ENCODE measurements at regions not wholly inside any gene's neighbourhood (a gene's known extent, or its start where the extent isn't known, plus 50 kb on each side); places are given as distances from the start of the nearest gene placed in this dataset.
A peak's percentile ranks its signal among the peaks of the same experiment; 100 is the strongest.

DNA sequence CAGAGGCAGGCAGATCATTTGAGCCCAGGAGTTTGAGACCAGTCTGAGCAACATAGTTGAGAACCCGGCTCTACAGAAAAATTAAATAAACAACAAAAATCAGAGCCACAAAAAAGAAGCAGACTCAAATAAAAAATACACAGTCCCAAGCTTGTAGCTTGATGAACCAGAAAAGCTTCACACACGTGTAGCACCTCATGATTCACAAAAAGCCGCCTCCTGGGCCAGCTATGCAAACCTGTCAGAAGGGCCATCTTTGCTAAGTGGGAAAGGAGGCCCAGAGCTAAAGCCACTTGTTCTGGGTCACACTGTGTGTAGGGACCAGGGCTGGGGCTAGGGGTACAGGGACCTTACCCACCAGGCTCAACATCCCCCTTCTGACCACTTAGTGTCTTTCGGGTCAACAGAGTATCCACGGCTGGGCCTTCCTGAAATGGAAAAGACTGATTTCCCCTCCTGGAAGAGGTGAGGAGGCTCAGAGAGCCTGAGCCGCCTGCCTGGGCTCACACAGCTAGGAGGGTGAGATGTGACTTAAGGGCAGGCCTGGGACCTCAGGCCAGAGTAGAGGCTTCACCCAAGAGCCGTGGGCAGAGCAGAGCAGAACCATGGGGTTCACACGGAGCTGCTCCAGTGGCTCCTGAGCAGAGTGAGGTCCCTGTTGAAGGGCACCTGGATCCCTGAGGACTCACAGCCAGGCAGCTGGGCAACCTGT is 269.6 kb downstream of the PARN start:
- DNase-seq (ENCODE audit: low spot score): no peak

DNA sequence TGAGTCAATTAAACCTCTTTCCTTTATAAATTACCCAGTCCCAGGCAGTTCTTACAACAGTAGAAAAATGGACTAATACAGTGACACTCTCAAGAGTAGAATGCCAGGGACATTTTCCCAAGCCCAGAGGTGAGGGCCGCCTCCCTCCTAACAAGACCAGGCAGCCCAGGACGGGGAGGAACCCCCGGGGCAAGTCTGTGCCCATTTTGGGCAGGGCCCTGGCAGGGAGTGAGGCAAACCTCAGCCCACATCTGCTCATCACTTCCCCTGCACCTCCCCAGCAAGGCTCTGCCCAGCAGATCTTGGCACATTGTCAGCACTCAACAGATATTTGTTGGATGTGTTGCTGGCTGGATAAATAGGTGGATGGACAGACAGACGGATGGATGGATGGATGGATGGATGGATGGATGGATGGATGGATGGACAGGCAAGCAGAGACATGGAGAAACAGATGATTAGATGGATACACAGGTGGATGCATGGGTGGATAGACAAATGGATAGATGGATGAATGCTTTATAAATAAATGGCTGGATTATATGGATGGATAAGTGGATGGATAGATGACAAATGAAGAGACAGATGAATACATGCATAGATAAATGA is 271.3 kb downstream of the PARN start:
- DNase-seq (ENCODE audit: low spot score): no peak

DNA sequence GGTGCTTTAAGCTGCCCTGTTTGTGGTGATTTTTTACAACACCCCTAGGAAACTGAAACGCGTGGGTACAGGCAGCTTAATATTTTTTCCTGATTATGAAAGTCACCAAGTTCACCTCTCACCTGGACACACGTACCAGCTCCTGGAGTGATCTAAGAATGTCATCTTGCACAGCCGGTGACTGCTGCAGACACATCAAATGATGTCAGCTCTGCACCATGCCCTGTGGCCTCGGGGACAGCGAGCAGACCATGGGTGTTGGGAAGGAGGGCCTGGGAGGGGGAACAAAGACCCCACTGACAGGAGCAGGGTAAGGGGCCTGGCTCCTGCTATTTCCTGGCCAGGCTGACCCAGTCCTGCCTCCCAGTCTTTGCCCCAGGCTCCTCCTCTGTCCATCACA is 272.7 kb downstream of the PARN start:
- DNase-seq (ENCODE audit: low spot score): no peak

DNA sequence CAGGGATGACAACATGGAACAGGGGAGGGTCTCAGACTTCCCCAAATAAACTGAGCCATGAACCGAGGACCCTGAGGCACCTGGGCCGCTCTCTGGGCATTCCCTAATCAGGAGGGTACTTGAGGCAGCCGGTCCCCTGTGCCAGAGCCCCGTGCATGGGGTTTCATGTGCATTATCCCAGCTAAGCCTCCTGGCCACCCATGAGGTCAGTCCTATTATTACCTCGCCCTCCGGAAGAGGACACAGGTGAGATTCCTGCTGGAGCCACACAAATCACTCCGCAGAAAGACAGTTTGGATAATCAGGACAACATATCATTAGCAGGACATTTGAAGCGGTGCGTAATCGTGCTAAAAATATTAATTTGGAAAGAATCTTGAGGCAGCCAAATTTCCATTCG is 274.0 kb downstream of the PARN start:
- DNase-seq (ENCODE audit: low spot score): no peak

DNA sequence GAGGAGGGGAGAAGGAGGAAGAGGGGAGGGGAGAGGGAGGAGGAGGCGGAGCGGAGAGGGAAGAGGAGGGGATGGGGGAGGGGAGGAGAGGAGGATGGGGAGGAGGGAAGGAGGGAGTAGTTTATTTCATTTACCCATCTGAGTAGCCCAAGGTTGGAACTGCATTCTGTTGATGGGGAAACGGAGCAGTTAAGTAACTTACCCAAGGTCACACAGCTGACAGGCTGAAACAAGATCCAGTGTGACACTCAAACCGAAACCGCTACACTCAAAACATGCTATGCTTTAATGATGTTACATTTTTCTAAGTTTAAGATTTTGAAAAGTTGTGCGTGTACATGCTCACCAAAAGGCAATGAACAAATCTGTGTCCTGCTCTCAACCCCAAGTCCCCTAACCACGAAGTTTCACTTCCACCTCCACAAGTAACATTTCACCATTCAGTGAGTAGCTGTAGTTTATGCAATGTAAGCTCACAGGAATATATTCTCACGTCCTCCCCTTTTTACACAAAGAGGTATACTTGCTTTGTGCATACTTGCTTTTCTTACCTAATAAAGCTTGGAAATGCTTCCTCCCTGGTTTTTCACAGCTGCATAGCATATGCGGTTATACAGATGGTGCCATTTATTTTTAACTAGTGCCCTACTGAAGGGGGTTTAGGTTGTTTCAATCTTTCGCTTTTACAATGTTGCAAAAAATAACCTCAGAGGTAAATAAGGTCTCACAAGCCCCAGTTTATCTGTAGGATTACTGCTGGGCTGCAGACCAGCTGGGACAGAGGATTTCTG is 275.3 kb downstream of the PARN start:
- DNase-seq (ENCODE audit: low spot score): peak; percentile 38

DNA sequence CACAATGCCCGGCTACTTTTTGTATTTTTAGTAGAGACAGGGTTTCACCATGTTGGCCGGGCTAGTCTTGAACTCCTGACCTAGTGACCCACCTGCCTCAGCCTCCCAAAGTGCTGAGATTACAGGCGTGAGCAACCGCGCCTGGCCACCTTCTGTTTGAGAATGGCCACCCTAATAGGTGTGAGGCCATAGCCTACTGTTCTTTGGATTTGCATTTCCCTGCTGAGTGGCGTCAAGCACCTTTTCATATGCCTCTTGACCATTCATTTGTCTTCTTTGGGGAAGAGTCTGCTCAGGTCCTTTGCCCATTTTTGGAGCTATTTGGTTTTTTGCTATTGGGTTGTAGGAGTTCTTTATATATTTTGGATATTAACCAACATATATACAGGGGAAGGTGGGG is 276.7 kb downstream of the PARN start:
- no peak for DNase-seq (ENCODE audit: low spot score)

DNA sequence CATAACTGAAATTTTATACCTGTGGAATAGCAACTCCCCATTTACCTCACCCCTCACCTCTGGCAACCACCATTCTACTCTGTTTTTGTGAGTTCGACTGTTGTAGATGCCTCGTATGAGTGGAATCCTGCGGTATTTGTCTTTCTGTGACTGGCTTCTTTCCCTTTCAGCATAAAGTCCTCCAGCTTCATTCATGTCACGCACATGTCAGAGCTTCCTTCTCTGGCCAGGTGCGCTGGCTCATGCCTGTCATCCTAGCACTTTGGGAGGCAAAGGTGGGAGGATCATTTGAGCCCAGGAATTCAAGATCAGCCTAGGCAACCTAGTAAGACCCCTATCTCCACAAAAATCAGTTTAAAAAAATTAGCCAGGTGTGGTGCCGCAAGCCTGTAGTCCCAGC is 278.4 kb downstream of the PARN start:
- DNase-seq (ENCODE audit: low spot score): no peak

DNA sequence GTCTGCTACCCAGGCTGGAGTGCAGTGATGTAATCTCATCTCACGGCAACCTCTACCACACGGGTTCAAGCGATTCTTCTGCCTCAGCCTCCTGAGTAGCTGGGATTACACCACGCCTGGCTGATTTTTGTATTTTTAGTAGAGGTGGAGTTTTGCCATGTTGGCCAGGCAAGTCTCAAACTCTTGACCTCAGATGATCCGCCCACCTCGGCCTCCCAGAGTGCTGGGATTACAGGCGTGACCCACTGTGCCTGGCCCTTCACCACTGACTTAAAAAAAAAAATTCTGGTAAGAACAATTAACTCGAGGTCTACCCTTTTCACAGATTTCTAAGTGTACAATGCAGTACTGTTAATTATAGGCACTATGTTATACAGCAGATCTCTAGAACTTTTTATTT is 279.4 kb downstream of the PARN start:
- no peak for DNase-seq (ENCODE audit: low spot score)

DNA sequence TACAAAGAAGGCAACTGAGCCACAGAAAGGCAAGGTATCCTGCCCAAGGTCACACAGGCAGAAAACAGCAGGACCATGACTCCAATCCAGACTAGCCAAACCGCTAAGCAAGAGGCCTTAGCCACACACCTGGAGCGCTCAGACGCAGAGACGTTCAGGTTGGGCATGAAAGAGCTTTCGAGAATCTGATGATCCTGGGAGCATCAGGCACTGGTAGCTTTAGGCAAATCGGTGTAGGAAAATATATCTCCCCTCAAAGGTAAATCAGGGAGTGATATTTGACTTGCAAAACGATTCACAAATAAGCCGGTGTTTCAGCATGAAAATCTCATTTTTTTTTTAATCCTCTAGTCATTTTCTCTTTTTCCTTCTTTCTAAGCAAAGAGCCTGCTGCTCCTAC is 279.0 kb downstream of the MRTFB start:
- DNase-seq (ENCODE audit: low spot score): no peak

DNA sequence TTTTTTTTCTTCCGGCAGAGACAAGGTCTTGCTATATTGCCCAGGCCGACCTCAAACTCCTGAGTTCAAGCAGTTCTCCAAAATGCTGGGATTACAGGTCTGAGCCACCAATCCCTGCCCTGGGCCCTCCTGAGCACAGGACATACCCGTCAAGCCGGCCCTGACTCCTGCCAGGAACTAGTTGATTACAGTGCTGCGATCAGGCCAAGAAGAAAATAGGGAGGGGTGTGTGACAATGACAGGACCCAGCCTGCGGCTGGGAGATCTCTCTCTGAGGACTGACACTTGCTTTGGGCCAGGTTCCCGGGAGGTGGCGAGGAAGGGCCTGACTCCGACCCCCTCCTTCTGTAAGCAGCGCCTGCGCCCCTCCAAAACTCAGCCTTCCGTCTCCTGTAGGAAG is 276.6 kb downstream of the MRTFB start:
- DNase-seq (ENCODE audit: low spot score): no peak

DNA sequence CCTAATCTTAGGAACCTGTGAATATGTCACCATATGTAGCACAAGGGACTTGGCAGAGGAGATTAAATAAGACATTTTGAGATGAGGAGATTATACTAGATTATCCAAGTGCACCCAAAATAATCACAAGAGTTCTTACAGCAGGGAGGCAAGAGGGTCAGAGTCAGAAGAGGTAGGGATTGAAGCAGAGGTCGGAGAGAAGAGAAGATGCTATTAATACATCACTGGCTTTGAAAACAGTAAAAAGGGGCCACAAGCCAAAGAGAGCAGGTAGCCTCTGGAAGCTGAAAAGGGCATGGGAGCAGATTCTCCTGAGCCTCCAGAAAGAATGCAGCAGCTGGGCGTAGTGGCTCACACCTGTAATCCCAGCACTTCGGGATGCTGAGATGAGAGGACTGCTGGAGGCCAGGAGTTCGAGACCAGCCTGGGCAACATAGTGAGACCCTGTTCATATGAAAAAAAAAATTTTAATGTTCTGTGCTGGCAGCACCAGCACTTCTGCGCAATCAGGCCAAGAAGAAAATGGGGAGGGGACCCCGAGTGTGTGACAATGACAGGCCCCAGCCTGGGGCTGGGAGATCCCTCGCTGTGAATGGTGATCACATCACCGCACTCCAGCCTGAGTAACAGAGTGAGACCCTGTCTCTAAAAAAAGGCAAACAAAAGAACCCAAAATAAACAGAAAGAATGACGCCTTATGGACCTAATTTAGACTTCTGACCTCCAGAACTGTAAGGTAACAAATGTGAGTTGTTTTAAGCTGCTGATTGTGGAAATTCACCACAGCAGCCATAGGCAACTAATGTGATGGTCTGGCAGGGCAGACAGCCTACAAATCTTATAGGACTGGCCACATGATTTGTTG is 275.4 kb downstream of the MRTFB start:
- no peak for DNase-seq (ENCODE audit: low spot score)

DNA sequence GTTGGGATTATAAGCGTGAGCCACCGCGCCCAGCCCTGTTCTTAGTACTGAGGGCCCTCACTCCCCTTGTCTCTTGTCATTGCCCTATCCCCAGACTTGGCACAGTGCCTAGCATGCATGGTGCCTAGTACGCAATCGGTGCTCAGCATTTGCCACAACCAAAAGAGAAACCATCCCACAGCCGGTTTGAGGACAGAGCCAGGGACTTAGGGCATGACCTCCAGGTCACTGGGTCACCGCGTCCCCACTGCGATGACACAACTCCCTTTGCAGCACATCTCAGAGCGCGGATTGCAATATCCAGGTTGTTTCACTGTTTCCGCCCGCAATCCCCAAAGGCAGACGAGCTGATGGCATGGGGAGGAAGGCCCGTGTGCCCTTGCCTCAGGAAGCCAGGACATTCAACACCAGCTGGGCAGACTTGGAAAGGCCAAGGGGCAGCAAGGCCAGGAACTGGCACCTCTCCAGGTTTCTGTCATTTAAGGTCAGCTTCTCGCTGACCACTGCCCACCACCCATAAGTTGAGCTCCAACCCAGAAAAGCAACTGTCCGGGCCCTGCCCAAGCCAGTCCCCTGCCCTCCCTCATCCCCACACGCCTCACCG is 274.5 kb downstream of the MRTFB start:
- no peak for DNase-seq (ENCODE audit: low spot score)

DNA sequence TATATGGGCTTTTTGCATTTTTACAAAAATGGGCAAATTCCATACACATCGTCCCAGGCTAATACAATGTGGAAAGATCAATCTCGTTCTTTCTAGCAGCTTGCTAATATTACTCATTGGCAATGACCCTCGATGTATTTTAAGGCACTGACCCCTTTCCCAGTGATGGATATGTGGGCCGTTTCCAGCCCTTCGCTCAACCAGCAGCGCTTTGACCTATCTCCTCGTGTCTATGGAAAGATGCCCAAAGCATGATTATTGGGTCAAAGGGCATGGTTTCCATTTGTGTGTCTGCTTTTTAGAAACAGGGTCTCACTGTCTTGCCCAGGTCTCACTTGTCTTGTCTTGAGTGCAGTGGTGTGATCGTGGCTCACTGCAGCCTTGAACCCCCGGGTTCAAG is 273.8 kb downstream of the MRTFB start:
- no peak for DNase-seq (ENCODE audit: low spot score)

DNA sequence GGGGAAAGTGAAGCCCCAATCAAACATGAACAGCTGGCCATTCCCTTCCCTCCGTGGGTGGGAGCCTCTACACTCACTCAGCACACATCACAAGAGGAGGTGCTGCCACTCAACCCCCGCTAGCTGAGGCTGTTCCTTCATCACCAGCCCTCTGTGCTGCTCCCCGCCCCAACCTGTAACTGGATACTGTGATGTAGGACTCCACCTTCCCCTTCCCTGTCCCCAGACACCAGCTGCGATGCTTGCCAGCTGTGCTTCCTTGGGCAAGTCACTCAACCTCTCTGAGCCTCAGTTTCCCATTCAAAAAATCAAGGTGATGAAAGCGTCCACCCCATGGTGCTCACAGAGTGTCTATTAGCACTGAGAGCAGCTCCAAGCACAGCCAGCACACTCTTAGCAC is 273.2 kb downstream of the MRTFB start:
- DNase-seq (ENCODE audit: low spot score): no peak

DNA sequence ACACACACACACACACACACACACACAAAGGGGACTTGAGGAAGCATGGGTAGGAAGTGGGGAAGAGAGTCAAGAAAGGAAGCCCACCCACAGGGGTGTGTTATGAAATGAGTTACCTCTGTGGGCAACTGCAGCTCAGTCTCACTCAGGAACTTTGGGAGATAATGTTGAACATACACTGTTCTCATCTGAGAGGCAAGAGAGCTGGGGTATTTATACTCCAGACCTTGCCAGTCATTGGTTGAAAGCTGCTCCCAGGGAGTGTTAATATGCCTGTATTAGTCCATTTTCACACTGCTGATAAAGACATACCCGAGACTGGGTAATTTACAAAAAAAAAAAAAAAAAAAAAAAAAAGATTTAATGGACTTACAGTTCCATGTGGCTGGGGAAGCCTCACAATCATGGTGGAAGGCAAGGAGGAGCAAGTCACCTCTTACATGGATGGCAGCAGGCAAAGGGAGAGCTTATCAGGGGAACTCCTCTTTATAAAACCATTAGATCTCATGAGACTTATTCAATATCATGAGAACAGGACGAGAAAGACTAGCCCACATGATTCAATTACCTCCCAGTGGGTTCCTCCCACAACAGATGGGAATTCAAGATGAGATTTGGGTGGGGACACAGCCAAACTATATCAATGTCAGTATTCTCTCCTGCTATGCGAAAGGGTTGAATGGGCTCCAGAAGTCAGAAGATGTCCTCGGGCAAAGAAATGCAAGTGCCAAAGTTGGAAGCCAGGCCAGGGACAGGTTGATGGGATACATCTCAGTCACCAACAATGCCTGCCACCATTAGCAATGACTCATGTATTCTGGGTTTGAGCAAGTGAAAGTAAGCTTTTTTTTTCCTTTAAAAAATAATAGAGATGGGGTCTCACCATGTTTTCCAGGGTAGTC is 270.5 kb downstream of the MRTFB start:
- DNase-seq (ENCODE audit: low spot score): no peak

DNA sequence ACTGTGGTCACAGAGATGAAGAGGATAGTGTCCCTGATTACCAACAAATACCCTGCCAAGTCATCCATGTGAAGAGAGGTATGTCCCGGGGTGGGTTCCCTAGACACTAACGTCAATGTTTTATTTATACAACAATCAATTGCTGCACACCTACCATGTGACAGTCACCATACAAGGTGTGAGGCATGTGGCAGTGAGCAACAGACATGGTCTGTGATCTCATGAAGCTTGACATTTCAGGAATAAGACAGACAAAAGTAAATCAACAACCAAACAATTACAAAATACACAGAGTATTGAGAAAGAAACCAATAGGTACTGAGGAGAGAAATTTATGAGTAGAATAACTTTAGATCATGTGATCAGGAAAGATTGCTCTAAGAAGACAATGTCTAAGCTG is 268.6 kb downstream of the MRTFB start:
- no peak for DNase-seq (ENCODE audit: low spot score)

DNA sequence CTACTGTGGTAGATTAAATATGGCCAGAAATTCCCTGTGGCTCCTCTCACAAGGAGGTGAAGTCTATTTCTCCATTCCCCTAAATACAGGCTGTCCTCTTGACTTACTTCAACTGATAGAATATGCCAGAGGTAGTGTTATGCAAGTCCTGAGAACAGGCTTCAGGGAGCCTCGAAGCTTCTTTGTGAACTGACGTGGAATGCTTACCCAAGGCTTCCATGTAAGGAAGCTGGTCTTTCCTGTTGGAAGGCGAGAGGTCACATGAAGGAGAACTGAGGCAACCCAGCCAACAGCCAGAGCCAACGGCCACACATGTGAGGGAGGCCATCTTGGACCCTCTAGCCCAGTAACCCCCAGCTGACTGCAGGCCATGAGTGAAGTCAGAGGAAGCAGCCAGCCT is 267.9 kb downstream of the MRTFB start:
- DNase-seq (ENCODE audit: low spot score): no peak

DNA sequence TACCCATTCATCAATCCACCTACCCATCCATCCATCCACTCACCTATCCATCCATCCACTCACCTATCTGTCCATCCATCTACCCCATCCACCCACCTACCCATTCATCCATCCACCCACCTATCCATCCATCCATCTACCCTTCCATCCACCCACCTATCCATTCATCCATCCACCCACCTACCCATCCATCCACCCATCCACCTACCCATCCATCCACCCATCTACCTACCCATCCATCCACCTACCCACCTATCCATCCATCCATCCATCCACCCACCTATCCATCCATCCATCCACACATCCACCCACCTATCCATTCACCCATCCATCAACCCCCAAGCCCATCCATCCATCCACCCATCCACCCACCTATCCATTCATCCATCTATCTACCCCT is 267.1 kb downstream of the MRTFB start:
- DNase-seq (ENCODE audit: low spot score): no peak

DNA sequence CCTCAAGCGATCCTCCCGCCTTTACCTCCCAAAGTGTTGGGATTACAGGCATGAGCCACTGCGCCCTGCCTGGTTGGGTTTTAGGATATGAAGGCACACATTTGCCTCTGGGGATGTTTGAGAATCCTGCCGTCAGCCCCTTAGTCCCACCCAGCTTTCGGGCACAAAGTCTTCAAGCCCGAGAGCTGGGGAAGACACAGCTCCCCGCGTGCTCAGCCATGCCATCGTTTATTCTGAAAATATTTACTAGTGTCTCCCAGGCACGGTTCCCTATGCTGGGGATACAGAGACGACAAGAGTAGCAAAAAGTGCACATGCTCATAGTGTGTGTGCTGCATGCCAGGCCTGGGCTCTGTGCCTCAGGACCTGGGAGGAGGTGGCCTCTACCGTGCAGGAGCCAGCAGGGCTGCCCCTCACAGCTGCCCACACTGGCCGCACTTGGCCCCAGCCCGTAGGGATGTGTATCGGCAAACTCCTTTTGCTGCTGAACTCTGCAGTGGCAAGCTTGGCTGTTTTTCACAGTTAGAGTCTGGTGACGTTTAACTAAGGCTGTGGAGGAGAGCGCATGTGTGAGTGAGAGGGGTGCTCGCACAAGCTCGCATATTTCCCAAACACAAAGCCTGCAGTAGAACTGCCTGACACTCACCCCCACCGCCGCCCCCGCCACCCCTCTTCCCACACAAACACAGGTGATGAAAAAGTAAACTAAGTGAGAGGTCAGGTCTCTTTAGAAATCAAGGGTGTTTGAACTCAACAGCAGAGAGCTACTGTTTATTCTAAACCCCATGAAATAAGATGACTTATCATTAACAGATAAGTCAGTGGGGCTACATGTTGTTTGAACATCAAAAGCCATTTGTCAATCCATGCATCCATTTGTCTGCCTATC is 266.4 kb downstream of the MRTFB start:
- DNase-seq (ENCODE audit: low spot score): no peak

DNA sequence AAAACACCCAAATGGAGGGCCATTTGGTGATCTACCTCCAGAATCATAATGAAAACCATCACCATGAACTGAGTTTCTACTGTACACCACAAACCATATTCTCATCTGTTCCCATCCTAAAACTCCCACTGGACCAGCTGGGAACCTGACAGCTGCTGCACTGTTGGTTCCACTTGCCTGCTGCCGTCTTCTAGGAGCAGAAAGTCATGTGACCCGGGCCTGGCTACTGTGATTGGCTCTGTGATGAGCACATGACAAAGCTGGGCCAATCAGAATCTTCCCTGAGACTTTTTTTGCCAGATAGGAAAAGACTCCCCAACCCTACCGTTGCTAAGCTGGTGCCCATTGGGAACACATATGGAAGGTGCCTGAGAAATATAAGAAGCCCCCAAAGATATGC is 264.2 kb downstream of the MRTFB start:
- DNase-seq (ENCODE audit: low spot score): no peak

All from globus pallidus (tissue), 1 donor.